Colonic mucosa (tissue), 4 donors: ENCODE measurements at regions not wholly inside any gene's neighbourhood (a gene's known extent, or its start where the extent isn't known, plus 50 kb on each side); places are given as distances from the start of the nearest gene placed in this dataset.
"Not testable (repeated sequence)": the region's sequence is repeated elsewhere in the genome, so short reads cannot be mapped to it uniquely, and the experiment has no call there.

ENCODE experiments used
- DNase-seq: peaks from one replicate; pipeline ENCODE4 v3.0.0-alpha.2; 2020
- H3K27ac ChIP-seq: fragments of 200-600 bp; one replicate; pipeline ENCODE4 v1.8.0; 2021
- H3K27me3 ChIP-seq: fragments of 200-600 bp; one replicate; pipeline ENCODE4 v1.8.0; 2021
- H3K36me3 ChIP-seq: fragments of 200-600 bp; one replicate; pipeline ENCODE4 v1.8.0; 2021
- H3K4me1 ChIP-seq: fragments of 200-600 bp; one replicate; pipeline ENCODE4 v1.8.0; 2021; ENCODE audit warnings: mild to moderate bottlenecking
- H3K4me3 ChIP-seq: fragments of 200-600 bp; one replicate; pipeline ENCODE4 v1.8.0; 2021
- H3K9ac ChIP-seq, 2 donors: one replicate each; pipeline ENCODE4 v1.7.0; 2013; ENCODE audit warnings: control low read depth in 2 of 2, low read depth in 2 of 2, low read length in 2 of 2
- H3K9me3 ChIP-seq: fragments of 200-600 bp; one replicate; pipeline ENCODE4 v1.8.0; 2021
- CTCF ChIP-seq: fragments of 200-600 bp; IDR thresholded peaks from one replicate; pipeline ENCODE4 v1.8.0; 2022; ENCODE audit warnings: antibody characterized with exemption, mild to moderate bottlenecking
- intact Hi-C: fragments of 100-400 bp; cut with DNase I; formaldehyde crosslinking; loops from one replicate; pipeline ENCODE4 v1.14.1; 2022
- donor health status: healthy.
- donor health status: DM: no; HTN: no; CAD: no.
- donor health status: DM: no; HTN: no; CAD: no.

- no peaks in the 10 kb centered on the region for H3K9me3 ChIP-seq
- no peak overlapping the region for H3K9ac ChIP-seq
- H3K27ac ChIP-seq = no peak overlapping the region
- no peak for TF ChIP-seq CTCF
- intact Hi-C loops = no loop called here
- H3K27me3 ChIP-seq = no peaks in the 10 kb centered on the region
- no peaks in the 10 kb centered on the region for H3K4me1 ChIP-seq
- DNase-seq = no peak
- H3K4me3 ChIP-seq = no peak overlapping the region
- no peaks in the 10 kb centered on the region for H3K36me3 ChIP-seq
Measured at GRCh38 chr6:21941926-21942325, 348.4 kb downstream of the SOX4 start.

GRCh38 chr6:21942897-21943296 lies 349.3 kb downstream of the SOX4 start:
- intact Hi-C loops = no loop called here
- no peaks in the 10 kb centered on the region for H3K9me3 ChIP-seq
- H3K4me3 ChIP-seq = no peak overlapping the region
- H3K4me1 ChIP-seq = no peaks in the 10 kb centered on the region
- H3K9ac ChIP-seq = no peak overlapping the region
- TF ChIP-seq CTCF = no peak
- H3K36me3 ChIP-seq = no peaks in the 10 kb centered on the region
- no peaks in the 10 kb centered on the region for H3K27me3 ChIP-seq
- no peak for DNase-seq
- H3K27ac ChIP-seq = no peak overlapping the region

- Histone ChIP-seq H3K4me3 (no peak overlapping the region), H3K27me3 (no peaks in the 10 kb centered on the region), H3K27ac (no peak overlapping the region), H3K9me3 (no peaks in the 10 kb centered on the region), H3K36me3 (no peaks in the 10 kb centered on the region), H3K4me1 (no peaks in the 10 kb centered on the region), H3K9ac (no peak overlapping the region)
- intact Hi-C loops = no loop called here
- no peak for TF ChIP-seq CTCF
- no peak for DNase-seq
Measured at GRCh38 chr6:21946298-21946783, 350.5 kb downstream of the PRL start.

GRCh38 chr6:21947227-21947626 lies 349.6 kb downstream of the PRL start:
- H3K27ac ChIP-seq, H3K9me3 ChIP-seq, H3K27me3 ChIP-seq, H3K36me3 ChIP-seq, intact Hi-C loops, H3K4me1 ChIP-seq, H3K4me3 ChIP-seq, H3K9ac ChIP-seq, DNase-seq: not testable (repeated sequence)

GRCh38 chr6:21947731-21948386 lies 349.0 kb downstream of the PRL start:
- H3K27ac ChIP-seq = no peak overlapping the region
- H3K9me3 ChIP-seq = no peaks in the 10 kb centered on the region
- peaks cover 8% of the 10 kb centered on the region for H3K4me1 ChIP-seq
- intact Hi-C loops = no loop called here
- no peaks in the 10 kb centered on the region for H3K36me3 ChIP-seq
- no peak overlapping the region for H3K9ac ChIP-seq
- no peak for DNase-seq
- no peaks in the 10 kb centered on the region for H3K27me3 ChIP-seq
- H3K4me3 ChIP-seq = no peak overlapping the region
- no peak for TF ChIP-seq CTCF

GRCh38 chr6:21949211-21949801 lies 347.5 kb downstream of the PRL start:
- no peak for TF ChIP-seq CTCF
- no peak overlapping the region for H3K27ac ChIP-seq
- peaks cover 8% of the 10 kb centered on the region for H3K4me1 ChIP-seq
- no peaks in the 10 kb centered on the region for H3K36me3 ChIP-seq
- no peak for DNase-seq
- intact Hi-C loops = no loop called here
- H3K9ac ChIP-seq = no peak overlapping the region
- H3K27me3 ChIP-seq = no peaks in the 10 kb centered on the region
- no peaks in the 10 kb centered on the region for H3K9me3 ChIP-seq
- no peak overlapping the region for H3K4me3 ChIP-seq
